HEK293 (cell line): ENCODE measurements at regions not wholly inside any gene's neighbourhood (a gene's known extent, or its start where the extent isn't known, plus 50 kb on each side); places are given as distances from the start of the nearest gene placed in this dataset.

Source experiments
- YY1 ChIP-seq: fragments of 450-650 bp; formaldehyde crosslinking; IDR thresholded peaks from 2 replicates; pipeline ENCODE4 v1.5.1; 2018; ENCODE audit warnings: missing biosample characterization, missing genetic modification characterization
- ZNF184 ChIP-seq: fragments of 450-650 bp; IDR thresholded peaks from 2 replicates; pipeline ENCODE4 v1.5.1; 2018; ENCODE audit warnings: missing biosample characterization, mild to moderate bottlenecking, missing genetic modification characterization
- ZNF501 ChIP-seq: fragments of 450-650 bp; formaldehyde crosslinking; IDR thresholded peaks from 2 replicates; pipeline ENCODE4 v1.5.1; 2016; ENCODE audit warnings: missing biosample characterization, missing genetic modification characterization
- ZNF549 ChIP-seq: fragments of 450-650 bp; IDR thresholded peaks from 2 replicates; pipeline ENCODE4 v1.5.1; 2018; ENCODE audit warnings: missing biosample characterization, missing genetic modification characterization, mild to moderate bottlenecking, inconsistent platforms, moderate library complexity
- ZNF558 ChIP-seq: fragments of 450-650 bp; formaldehyde crosslinking; IDR thresholded peaks from 2 replicates; pipeline ENCODE4 v1.5.1; 2016; ENCODE audit warnings: missing biosample characterization, missing genetic modification characterization
- ZNF629 ChIP-seq: fragments of 450-650 bp; formaldehyde crosslinking; IDR thresholded peaks from 2 replicates; pipeline ENCODE4 v1.5.1; 2017; ENCODE audit warnings: missing biosample characterization, missing genetic modification characterization
- ZSCAN16 ChIP-seq: fragments of 450-650 bp; formaldehyde crosslinking; IDR thresholded peaks from 2 replicates; pipeline ENCODE4 v1.5.1; 2016; ENCODE audit warnings: missing biosample characterization, missing genetic modification characterization
- TF ChIP-seq, protein P1 (sequence below): fragments of 450-650 bp; formaldehyde crosslinking; IDR thresholded peaks from 2 replicates; pipeline ENCODE4 v1.5.1; 2016; ENCODE audit warnings: missing biosample characterization, missing genetic modification characterization
- TF ChIP-seq, protein P2 (sequence below): fragments of 450-650 bp; formaldehyde crosslinking; IDR thresholded peaks from 2 replicates; pipeline ENCODE4 v1.5.1; 2016; ENCODE audit warnings: missing biosample characterization, missing genetic modification characterization
- TF ChIP-seq, protein P3 (sequence below): fragments of 450-650 bp; formaldehyde crosslinking; IDR thresholded peaks from 2 replicates; pipeline ENCODE4 v1.5.1; 2016; ENCODE audit warnings: missing biosample characterization, missing genetic modification characterization

DNA sequence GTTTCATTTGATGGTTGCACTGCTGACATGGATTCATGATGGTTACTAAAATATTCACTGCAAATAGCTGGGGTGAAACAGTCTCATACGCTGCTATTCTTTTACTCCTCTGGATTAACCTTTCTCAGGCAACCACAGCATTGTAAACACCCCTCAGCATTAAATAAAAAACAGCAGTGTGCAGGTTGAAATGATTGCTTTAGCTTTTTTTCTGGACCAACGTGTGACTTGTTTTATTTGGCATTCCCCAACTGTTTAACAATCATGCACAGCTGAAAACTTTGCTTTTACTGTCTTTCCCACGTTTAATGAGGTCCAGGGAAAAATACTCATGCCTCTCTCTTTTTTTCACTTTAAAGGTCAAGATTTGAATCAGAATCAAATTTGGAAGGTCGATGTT lies 490.8 kb downstream of the RAPGEF2 start:
- TF ChIP-seq ZSCAN16 (tag by site-specific recombination), result no peak
- TF ChIP-seq, protein P1, sequence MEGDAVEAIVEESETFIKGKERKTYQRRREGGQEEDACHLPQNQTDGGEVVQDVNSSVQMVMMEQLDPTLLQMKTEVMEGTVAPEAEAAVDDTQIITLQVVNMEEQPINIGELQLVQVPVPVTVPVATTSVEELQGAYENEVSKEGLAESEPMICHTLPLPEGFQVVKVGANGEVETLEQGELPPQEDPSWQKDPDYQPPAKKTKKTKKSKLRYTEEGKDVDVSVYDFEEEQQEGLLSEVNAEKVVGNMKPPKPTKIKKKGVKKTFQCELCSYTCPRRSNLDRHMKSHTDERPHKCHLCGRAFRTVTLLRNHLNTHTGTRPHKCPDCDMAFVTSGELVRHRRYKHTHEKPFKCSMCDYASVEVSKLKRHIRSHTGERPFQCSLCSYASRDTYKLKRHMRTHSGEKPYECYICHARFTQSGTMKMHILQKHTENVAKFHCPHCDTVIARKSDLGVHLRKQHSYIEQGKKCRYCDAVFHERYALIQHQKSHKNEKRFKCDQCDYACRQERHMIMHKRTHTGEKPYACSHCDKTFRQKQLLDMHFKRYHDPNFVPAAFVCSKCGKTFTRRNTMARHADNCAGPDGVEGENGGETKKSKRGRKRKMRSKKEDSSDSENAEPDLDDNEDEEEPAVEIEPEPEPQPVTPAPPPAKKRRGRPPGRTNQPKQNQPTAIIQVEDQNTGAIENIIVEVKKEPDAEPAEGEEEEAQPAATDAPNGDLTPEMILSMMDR, result no peak
- TF ChIP-seq ZNF184 (tag by site-specific recombination), result no peak
- TF ChIP-seq, protein P2, sequence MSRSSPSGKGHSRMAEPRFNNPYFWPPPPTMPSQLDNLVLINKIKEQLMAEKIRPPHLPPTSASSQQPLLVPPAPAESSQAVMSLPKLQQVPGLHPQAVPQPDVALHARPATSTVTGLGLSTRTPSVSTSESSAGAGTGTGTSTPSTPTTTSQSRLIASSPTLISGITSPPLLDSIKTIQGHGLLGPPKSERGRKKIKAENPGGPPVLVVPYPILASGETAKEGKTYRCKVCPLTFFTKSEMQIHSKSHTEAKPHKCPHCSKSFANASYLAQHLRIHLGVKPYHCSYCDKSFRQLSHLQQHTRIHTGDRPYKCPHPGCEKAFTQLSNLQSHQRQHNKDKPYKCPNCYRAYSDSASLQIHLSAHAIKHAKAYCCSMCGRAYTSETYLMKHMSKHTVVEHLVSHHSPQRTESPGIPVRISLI (tag by site-specific recombination), result no peak
- no peak for TF ChIP-seq ZNF629 (tag by site-specific recombination)
- TF ChIP-seq, protein P3, sequence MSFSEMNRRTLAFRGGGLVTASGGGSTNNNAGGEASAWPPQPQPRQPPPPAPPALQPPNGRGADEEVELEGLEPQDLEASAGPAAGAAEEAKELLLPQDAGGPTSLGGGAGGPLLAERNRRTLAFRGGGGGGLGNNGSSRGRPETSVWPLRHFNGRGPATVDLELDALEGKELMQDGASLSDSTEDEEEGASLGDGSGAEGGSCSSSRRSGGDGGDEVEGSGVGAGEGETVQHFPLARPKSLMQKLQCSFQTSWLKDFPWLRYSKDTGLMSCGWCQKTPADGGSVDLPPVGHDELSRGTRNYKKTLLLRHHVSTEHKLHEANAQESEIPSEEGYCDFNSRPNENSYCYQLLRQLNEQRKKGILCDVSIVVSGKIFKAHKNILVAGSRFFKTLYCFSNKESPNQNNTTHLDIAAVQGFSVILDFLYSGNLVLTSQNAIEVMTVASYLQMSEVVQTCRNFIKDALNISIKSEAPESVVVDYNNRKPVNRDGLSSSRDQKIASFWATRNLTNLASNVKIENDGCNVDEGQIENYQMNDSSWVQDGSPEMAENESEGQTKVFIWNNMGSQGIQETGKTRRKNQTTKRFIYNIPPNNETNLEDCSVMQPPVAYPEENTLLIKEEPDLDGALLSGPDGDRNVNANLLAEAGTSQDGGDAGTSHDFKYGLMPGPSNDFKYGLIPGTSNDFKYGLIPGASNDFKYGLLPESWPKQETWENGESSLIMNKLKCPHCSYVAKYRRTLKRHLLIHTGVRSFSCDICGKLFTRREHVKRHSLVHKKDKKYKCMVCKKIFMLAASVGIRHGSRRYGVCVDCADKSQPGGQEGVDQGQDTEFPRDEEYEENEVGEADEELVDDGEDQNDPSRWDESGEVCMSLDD (tag by site-specific recombination), result no peak
- TF ChIP-seq YY1 (tag by site-specific recombination), result no peak
- no peak for TF ChIP-seq ZNF549 (tag by site-specific recombination)
- TF ChIP-seq ZNF558 (tag by site-specific recombination), result no peak
- TF ChIP-seq ZNF501, result no peak
